ENCODE measurements at regions not wholly inside any gene's neighbourhood (a gene's known extent, or its start where the extent isn't known, plus 50 kb on each side); places are given as distances from the start of the nearest gene placed in this dataset.
"Not testable (repeated sequence)": the region's sequence is repeated elsewhere in the genome, so short reads cannot be mapped to it uniquely, and the experiment has no call there.

GRCh38 chr19:34620134-34620533 is 56.8 kb downstream of the SCGB2B2 start:
- DNase-seq (ENCODE audit: low spot score), result not testable (repeated sequence)

- no peak for DNase-seq (ENCODE audit: low spot score)
These were observed 58.5 kb downstream of the SCGB2B2 start for GRCh38 chr19:34618410-34618809.

GRCh38 chr19:34617996-34618395 is 59.0 kb downstream of the SCGB2B2 start:
- DNase-seq (ENCODE audit: low spot score), result not testable (repeated sequence)

GRCh38 chr19:34603003-34603402 is 74.0 kb downstream of the SCGB2B2 start:
- no peak for DNase-seq (ENCODE audit: low spot score)

- DNase-seq (ENCODE audit: low spot score), result no peak
These were observed 75.9 kb downstream of the SCGB2B2 start for GRCh38 chr19:34601071-34601470.

- DNase-seq (ENCODE audit: low spot score), result no peak
These were observed 76.6 kb downstream of the SCGB2B2 start for GRCh38 chr19:34600366-34600765.

- DNase-seq (ENCODE audit: low spot score), result peak; percentile 5
These were observed 78.5 kb downstream of the SCGB2B2 start for GRCh38 chr19:34598217-34599155.

GRCh38 chr19:34597596-34597995 is 79.4 kb downstream of the SCGB2B2 start:
- DNase-seq (ENCODE audit: low spot score), result no peak

GRCh38 chr19:34596989-34597388 is 80.0 kb downstream of the SCGB2B2 start:
- DNase-seq (ENCODE audit: low spot score), result no peak

GRCh38 chr19:34596115-34596514 is 80.8 kb downstream of the SCGB2B2 start:
- no peak for DNase-seq (ENCODE audit: low spot score)

- DNase-seq (ENCODE audit: low spot score), result no peak
These were observed 81.3 kb downstream of the SCGB2B2 start for GRCh38 chr19:34595683-34596082.

GRCh38 chr19:34590228-34590627 is 86.7 kb downstream of the SCGB2B2 start:
- no peak for DNase-seq (ENCODE audit: low spot score)

GRCh38 chr19:34589730-34590129 is 87.2 kb downstream of the SCGB2B2 start:
- no peak for DNase-seq (ENCODE audit: low spot score)

- DNase-seq (ENCODE audit: low spot score), result no peak
These were observed 88.1 kb downstream of the SCGB2B2 start for GRCh38 chr19:34588846-34589245.

- DNase-seq (ENCODE audit: low spot score), result peak; percentile 21
These were observed 88.7 kb downstream of the SCGB2B2 start for GRCh38 chr19:34588249-34588648.

- DNase-seq (ENCODE audit: low spot score), result no peak
These were observed 96.6 kb downstream of the SCGB2B2 start for GRCh38 chr19:34580408-34580807.

GRCh38 chr19:34580055-34580336 is 97.0 kb downstream of the SCGB2B2 start:
- DNase-seq (ENCODE audit: low spot score), result no peak

GRCh38 chr19:34579281-34580054 is 97.5 kb downstream of the SCGB2B2 start:
- DNase-seq (ENCODE audit: low spot score), result no peak

GRCh38 chr19:34578751-34579150 is 97.2 kb downstream of the WTIP start:
- DNase-seq (ENCODE audit: low spot score), result no peak

- no peak for DNase-seq (ENCODE audit: low spot score)
These were observed 96.6 kb downstream of the WTIP start for GRCh38 chr19:34578173-34578572.

- no peak for DNase-seq (ENCODE audit: low spot score)
These were observed 96.1 kb downstream of the WTIP start for GRCh38 chr19:34577531-34578101.

GRCh38 chr19:34577056-34577455 is 95.5 kb downstream of the WTIP start:
- no peak for DNase-seq (ENCODE audit: low spot score)

GRCh38 chr19:34576292-34576691 is 94.7 kb downstream of the WTIP start:
- no peak for DNase-seq (ENCODE audit: low spot score)
